Panc1 (cell line): ENCODE measurements at regions not wholly inside any gene's neighbourhood (a gene's known extent, or its start where the extent isn't known, plus 50 kb on each side); places are given as distances from the start of the nearest gene placed in this dataset.

Source experiments
- ATAC-seq: fragments of 200-7000 bp; cut with Tn5 transposase; 2 replicates; pipeline ENCODE4 v1.9.1; 2020; ENCODE audit warnings: mild to moderate bottlenecking, moderate library complexity
- BruUV-seq: library from RNA; stranded (reverse); fragments of 400-500 nt; replicated peaks from 2 replicates; lab custom pipeline; 2021; lab: Mats Ljungman, UMichigan
- CTCF ChIA-PET: fragments of 300-600 bp; sonication (Branson Sonifier 250); formaldehyde crosslinking; loops from one replicate; lab custom pipeline; 2022; ENCODE audit warnings: antibody characterized with exemption; lab: Charles Lee
- POLR2A ChIA-PET: fragments of 300-600 bp; sonication (Branson Sonifier 250); formaldehyde crosslinking; loops from one replicate; lab custom pipeline; 2022; ENCODE audit warnings: antibody characterized with exemption; lab: Charles Lee
- DNase-seq: peaks from one replicate; pipeline ENCODE4 v3.0.0-alpha.2; 2010; ENCODE audit warnings: low read depth, low spot score
- H3K27ac ChIP-seq: 2 replicates; pipeline ENCODE4 v1.5.1; 2011; ENCODE audit warnings: mild to moderate bottlenecking, low read length, inconsistent platforms
- H3K27me3 ChIP-seq: fragments of 200-500 bp; sonication (Bioruptor generic); 2 replicates; pipeline ENCODE4 v1.6.0; 2014; ENCODE audit warnings: low read length, inconsistent platforms; ENCODE audit not compliant: control insufficient read depth, insufficient read depth
- H3K36me3 ChIP-seq: fragments of 200-500 bp; sonication (Bioruptor generic); 2 replicates; pipeline ENCODE4 v1.5.1; 2014; ENCODE audit warnings: inconsistent platforms, mild to moderate bottlenecking, low read length, moderate library complexity; ENCODE audit not compliant: control insufficient read depth, insufficient read depth
- H3K4me1 ChIP-seq: 2 replicates; pipeline ENCODE4 v1.5.1; 2011; ENCODE audit warnings: inconsistent platforms, mild to moderate bottlenecking, low read length, moderate library complexity; ENCODE audit not compliant: control insufficient read depth, insufficient read depth
- H3K4me3 ChIP-seq, 2 experiments: 2 replicates each; pipeline ENCODE4 v1.5.1; 2011 to 2012; ENCODE audit warnings: low read depth in 2 of 2, low read length in 2 of 2, mild to moderate bottlenecking in 2 of 2, inconsistent platforms in 1 of 2, moderate library complexity in 1 of 2
- H3K9me3 ChIP-seq: fragments of 200-500 bp; sonication (Bioruptor generic); 2 replicates; pipeline ENCODE4 v1.5.1; 2014; ENCODE audit warnings: low read depth, mild to moderate bottlenecking, inconsistent platforms, low read length, moderate library complexity; ENCODE audit not compliant: control insufficient read depth, insufficient read depth
- CTCF ChIP-seq: fragments of 450-650 bp; IDR thresholded peaks from 2 replicates; pipeline ENCODE4 v1.5.1; 2017; ENCODE audit warnings: mild to moderate bottlenecking
- POLR2AphosphoS5 ChIP-seq: IDR thresholded peaks from 2 replicates; pipeline ENCODE4 v1.6.1; 2012; ENCODE audit warnings: mild to moderate bottlenecking, low read depth, low read length, moderate library complexity
- REST ChIP-seq, 2 experiments: IDR thresholded peaks; 2 replicates each; pipeline ENCODE4 v1.6.1; 2011 to 2012; ENCODE audit warnings: low read depth in 2 of 2, control low read depth in 1 of 2, low read length in 1 of 2, mild to moderate bottlenecking in 1 of 2, moderate library complexity in 1 of 2; ENCODE audit not compliant: insufficient read depth in 1 of 2
- SIN3A ChIP-seq: IDR thresholded peaks from 2 replicates; pipeline ENCODE4 v1.6.1; 2012; ENCODE audit warnings: low read depth, mild to moderate bottlenecking, low read length, moderate library complexity, borderline replicate concordance; ENCODE audit not compliant: insufficient read depth
- TCF7L2 ChIP-seq: IDR thresholded peaks from 2 replicates; pipeline ENCODE4 v1.6.1; 2011; ENCODE audit warnings: mild to moderate bottlenecking, low read depth, low read length, inconsistent platforms
- in situ Hi-C: cut with HindIII; loops from 2 replicates; pipeline ENCODE4 v1.10.0; 2016; ENCODE audit warnings: low sequenced_read_pairs, low pct_unique_long_range_greater_than_20kb
- intact Hi-C: fragments of 100-400 bp; cut with micrococcal nuclease; formaldehyde crosslinking; loops from one replicate; pipeline ENCODE4 v1.10.0; 2022; ENCODE audit not compliant: unreplicated experiment

- H3K27ac ChIP-seq, result no peak overlapping the region
- H3K9me3 ChIP-seq, result no peaks in the 10 kb centered on the region
- no peaks in the 10 kb centered on the region for H3K4me1 ChIP-seq
- intact Hi-C loops (no loop called here), in situ Hi-C loops (no loop called here)
- BruUV-seq, result no TSS peak
- ATAC-seq, result no peak
- no peak for DNase-seq
- no peaks in the 10 kb centered on the region for H3K27me3 ChIP-seq
- TF ChIP-seq SIN3A (no peak), TCF7L2 (no peak), CTCF (no peak), POLR2AphosphoS5 (no peak), REST (IDR thresholded peaks at IDR 0.05; ENCODE audit: insufficient read depth in 1 of 2, low read depth in 2 of 2, low read length in 1 of 2) (no peak)
- no peak overlapping the region for H3K4me3 ChIP-seq
- ChIA-PET CTCF (no interaction called here), POLR2A (no interaction called here)
- no peaks in the 10 kb centered on the region for H3K36me3 ChIP-seq
Observed at GRCh38 chr12:111291357-111291756, 77.5 kb downstream of the PHETA1 start.

- intact Hi-C loops, result no loop called here
- DNase-seq (no peak), ATAC-seq (no peak)
- Histone ChIP-seq H3K9me3 (no peaks in the 10 kb centered on the region), H3K4me1 (no peaks in the 10 kb centered on the region), H3K27ac (no peak overlapping the region), H3K36me3 (no peaks in the 10 kb centered on the region), H3K27me3 (no peaks in the 10 kb centered on the region), H3K4me3 (no peak overlapping the region)
- in situ Hi-C loops, result no loop called here
- POLR2A ChIA-PET, result no interaction called here
- CTCF ChIA-PET, result no interaction called here
- TF ChIP-seq CTCF (no peak), REST (IDR thresholded peaks at IDR 0.05; ENCODE audit: insufficient read depth in 1 of 2, low read depth in 2 of 2, low read length in 1 of 2) (no peak), POLR2AphosphoS5 (no peak), TCF7L2 (no peak)
- BruUV-seq, result no TSS peak
Observed at GRCh38 chr12:111288771-111289170, 80.1 kb downstream of the PHETA1 start.
